GM12891 (cell line): ENCODE measurements at regions not wholly inside any gene's neighbourhood (a gene's known extent, or its start where the extent isn't known, plus 50 kb on each side); places are given as distances from the start of the nearest gene placed in this dataset.

ENCODE experiments used
- POLR2A ChIP-seq: IDR thresholded peaks from 2 replicates; pipeline ENCODE4 v1.6.1; 2011; ENCODE audit warnings: low read depth, low read length, control low read depth
- POLR2AphosphoS5 ChIP-seq: IDR thresholded peaks from 2 replicates; pipeline ENCODE4 v1.6.1; 2011; ENCODE audit warnings: low read depth, low read length, control low read depth
- POU2F2 ChIP-seq: IDR thresholded peaks from 2 replicates; pipeline ENCODE4 v1.6.1; 2011; ENCODE audit warnings: low read depth, mild to moderate bottlenecking, control low read depth, low read length, moderate library complexity
- TAF1 ChIP-seq: IDR thresholded peaks from 2 replicates; pipeline ENCODE4 v1.6.1; 2011; ENCODE audit warnings: low read depth, low read length, control low read depth

DNA sequence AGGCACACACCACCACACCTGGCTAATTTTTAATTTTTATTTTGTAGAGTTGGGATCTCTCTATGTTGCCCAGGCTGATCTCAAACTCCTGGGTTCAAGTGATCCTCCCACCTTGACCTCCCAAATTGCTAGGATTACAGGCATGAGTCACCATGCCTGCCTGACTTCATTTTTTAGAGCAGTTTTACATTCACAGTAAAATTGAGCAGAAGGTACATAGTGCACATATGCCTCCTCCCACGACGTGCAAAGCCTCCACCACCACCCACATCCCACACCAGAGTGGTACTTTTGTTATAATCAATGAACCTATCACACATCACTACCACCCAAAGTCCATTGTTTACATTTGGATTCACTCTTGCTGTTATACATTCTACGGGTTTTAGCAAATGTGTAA lies 62.5 kb upstream of the PLEKHG3 start:
- TF ChIP-seq POLR2A (no peak), POLR2AphosphoS5 (no peak), TAF1 (no peak), POU2F2 (no peak)
